ENCODE measurements at regions not wholly inside any gene's neighbourhood (a gene's known extent, or its start where the extent isn't known, plus 50 kb on each side); places are given as distances from the start of the nearest gene placed in this dataset.

DNA sequence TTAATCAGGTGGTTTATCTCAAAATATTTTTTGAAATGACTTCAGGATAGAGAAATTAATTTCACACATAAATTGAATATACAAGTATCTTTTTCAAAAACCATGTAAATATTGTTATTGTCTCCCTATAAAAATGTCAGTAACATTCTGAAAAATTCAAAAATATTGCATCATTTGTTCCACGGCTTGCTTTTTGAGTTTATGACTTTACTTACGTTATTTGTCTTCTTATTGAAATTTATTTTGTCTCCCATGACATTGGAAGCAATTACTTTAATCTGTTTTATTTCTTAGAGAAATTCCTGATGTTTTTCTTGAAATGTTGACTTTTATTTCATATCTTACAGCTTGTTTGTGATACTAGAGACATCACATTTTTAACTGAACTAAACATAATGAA is 56.9 kb upstream of the P2RY1 start:
- TF ChIP-seq ZNF8 (CRISPR knock-in tag; IDR thresholded peaks at IDR 0.05) (no peak), TCF4 (CRISPR knock-in tag; IDR thresholded peaks at IDR 0.05; ENCODE audit: borderline replicate concordance) (no peak), CSDC2 (CRISPR knock-in tag; IDR thresholded peaks at IDR 0.05) (no peak), ZFP3 (CRISPR knock-in tag; IDR thresholded peaks at IDR 0.05) (no peak), PPARA (CRISPR knock-in tag; IDR thresholded peaks at IDR 0.05; ENCODE audit: borderline replicate concordance) (no peak), ZFP30 (CRISPR knock-in tag; IDR thresholded peaks at IDR 0.05) (no peak)
- TF ChIP-seq, protein P1, sequence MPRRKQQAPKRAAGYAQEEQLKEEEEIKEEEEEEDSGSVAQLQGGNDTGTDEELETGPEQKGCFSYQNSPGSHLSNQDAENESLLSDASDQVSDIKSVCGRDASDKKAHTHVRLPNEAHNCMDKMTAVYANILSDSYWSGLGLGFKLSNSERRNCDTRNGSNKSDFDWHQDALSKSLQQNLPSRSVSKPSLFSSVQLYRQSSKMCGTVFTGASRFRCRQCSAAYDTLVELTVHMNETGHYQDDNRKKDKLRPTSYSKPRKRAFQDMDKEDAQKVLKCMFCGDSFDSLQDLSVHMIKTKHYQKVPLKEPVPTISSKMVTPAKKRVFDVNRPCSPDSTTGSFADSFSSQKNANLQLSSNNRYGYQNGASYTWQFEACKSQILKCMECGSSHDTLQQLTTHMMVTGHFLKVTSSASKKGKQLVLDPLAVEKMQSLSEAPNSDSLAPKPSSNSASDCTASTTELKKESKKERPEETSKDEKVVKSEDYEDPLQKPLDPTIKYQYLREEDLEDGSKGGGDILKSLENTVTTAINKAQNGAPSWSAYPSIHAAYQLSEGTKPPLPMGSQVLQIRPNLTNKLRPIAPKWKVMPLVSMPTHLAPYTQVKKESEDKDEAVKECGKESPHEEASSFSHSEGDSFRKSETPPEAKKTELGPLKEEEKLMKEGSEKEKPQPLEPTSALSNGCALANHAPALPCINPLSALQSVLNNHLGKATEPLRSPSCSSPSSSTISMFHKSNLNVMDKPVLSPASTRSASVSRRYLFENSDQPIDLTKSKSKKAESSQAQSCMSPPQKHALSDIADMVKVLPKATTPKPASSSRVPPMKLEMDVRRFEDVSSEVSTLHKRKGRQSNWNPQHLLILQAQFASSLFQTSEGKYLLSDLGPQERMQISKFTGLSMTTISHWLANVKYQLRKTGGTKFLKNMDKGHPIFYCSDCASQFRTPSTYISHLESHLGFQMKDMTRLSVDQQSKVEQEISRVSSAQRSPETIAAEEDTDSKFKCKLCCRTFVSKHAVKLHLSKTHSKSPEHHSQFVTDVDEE (CRISPR knock-in tag; IDR thresholded peaks at IDR 0.05) = no peak
- TF ChIP-seq, protein P2, sequence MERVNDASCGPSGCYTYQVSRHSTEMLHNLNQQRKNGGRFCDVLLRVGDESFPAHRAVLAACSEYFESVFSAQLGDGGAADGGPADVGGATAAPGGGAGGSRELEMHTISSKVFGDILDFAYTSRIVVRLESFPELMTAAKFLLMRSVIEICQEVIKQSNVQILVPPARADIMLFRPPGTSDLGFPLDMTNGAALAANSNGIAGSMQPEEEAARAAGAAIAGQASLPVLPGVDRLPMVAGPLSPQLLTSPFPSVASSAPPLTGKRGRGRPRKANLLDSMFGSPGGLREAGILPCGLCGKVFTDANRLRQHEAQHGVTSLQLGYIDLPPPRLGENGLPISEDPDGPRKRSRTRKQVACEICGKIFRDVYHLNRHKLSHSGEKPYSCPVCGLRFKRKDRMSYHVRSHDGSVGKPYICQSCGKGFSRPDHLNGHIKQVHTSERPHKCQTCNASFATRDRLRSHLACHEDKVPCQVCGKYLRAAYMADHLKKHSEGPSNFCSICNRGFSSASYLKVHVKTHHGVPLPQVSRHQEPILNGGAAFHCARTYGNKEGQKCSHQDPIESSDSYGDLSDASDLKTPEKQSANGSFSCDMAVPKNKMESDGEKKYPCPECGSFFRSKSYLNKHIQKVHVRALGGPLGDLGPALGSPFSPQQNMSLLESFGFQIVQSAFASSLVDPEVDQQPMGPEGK (CRISPR knock-in tag; IDR thresholded peaks at IDR 0.05; ENCODE audit: borderline replicate concordance) = no peak

Data from SK-N-SH treated with all-trans-retinoic acid at 6 μM for 48 hours (cell line).